Astrocyte of the hippocampus (primary cell): ENCODE measurements at regions not wholly inside any gene's neighbourhood (a gene's known extent, or its start where the extent isn't known, plus 50 kb on each side); places are given as distances from the start of the nearest gene placed in this dataset.
A peak's percentile ranks its signal among the peaks of the same experiment; 100 is the strongest.

ENCODE experiments used
- DNase-seq: peaks from one replicate; pipeline ENCODE4 v3.0.0; 2011; ENCODE audit warnings: low read depth, low spot score

DNA sequence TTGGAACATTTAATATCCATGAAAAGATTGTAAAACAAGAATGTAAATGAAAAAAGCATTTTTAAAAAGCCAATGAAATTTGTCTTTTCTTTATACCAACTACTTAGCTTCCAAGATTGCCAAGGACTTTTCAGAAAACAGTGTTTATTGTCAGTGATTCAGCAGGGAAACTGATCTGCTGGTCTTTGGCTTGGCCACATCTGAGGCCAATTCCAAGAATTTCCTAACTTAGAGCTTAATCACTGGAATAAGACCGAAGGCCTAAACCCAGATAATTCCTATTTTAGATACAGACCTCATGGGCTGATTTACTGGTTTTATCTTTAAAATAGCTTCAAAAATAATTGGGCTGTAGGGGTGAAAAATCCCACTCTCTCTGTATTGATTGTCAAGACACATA is 260.5 kb upstream of the RORA start:
- DNase-seq = no peak

- no peak for DNase-seq
Measured at GRCh38 chr15:61483599-61483998, 254.5 kb upstream of the RORA start.

GRCh38 chr15:61481886-61482285 is 252.8 kb upstream of the RORA start:
- DNase-seq = no peak

- DNase-seq = no peak
Measured at GRCh38 chr15:61480863-61481262, 251.8 kb upstream of the RORA start.

- no peak for DNase-seq
Measured at GRCh38 chr15:61480295-61480694, 251.2 kb upstream of the RORA start.

GRCh38 chr15:61479613-61480012 is 250.5 kb upstream of the RORA start:
- peak; percentile 74 for DNase-seq

GRCh38 chr15:61476741-61477140 is 247.6 kb upstream of the RORA start:
- no peak for DNase-seq

GRCh38 chr15:61474796-61475195 is 245.7 kb upstream of the RORA start:
- peak; percentile 15 for DNase-seq

DNA sequence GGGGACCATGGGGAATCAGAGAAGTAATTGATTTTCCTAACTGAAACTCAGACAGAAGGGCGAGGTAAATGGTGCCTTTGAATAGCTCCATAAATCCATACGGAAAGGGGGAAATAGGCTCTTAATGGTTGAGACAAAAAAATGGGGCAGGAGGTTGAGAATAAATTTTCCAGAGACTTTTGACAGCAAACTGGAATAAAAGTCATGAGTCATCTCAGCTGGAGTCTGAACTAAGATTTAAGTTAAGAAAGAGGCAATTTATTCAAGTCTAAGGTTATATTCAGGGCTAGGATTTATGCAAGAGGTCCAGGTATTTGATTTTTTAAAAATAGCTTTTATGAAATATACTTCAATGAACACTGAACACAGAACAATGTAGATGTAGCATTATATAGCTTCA is 238.7 kb upstream of the RORA start:
- no peak for DNase-seq

- DNase-seq = peak; percentile 63
Measured at GRCh38 chr15:61459785-61460707, 230.9 kb upstream of the RORA start.

- DNase-seq = no peak
Measured at GRCh38 chr15:61457050-61457733, 228.1 kb upstream of the RORA start.

DNA sequence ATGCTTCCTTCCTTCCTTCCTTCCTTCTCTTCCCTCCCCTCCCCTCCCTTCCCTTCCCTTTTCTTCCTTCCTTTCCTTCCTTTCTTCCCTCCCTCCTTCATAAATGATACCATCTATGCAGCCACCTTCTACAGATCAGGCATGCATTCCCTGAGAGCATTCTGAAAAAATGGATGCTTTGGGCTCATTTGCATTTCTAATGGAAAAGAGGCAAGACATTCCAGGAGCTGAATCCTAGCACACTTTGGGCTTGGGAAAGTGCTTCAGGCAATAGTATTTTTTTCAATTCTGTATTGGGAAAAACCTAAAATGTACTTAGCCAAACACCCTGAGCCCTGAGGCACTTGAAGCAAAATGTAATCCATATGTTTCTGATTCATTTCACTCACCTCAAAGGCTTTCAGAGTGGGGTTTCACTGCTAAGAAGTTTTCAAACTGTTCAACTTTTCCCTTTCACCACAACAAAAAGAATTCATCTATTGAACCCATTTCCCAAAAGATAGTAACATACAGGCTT is 220.1 kb upstream of the RORA start:
- no peak for DNase-seq

DNA sequence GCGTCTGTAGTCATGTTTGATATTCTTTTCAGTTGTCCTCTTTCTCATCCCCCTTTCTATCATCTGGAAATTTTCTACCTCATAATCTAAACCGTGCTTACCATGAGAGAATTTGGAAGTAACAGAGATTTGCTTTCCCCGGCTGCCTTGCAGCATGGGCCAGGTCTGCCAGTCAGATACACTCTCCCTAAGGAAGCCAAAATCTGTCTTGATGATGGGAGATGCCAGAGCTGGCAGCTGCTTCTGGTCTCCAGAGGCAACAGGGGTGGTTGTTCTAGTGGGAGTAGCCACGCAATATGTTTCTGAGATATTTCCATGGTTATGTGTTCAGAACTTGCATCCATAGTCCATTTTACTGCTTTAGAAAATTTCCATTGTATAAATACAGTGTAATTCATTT is 218.9 kb upstream of the RORA start:
- DNase-seq = no peak

DNA sequence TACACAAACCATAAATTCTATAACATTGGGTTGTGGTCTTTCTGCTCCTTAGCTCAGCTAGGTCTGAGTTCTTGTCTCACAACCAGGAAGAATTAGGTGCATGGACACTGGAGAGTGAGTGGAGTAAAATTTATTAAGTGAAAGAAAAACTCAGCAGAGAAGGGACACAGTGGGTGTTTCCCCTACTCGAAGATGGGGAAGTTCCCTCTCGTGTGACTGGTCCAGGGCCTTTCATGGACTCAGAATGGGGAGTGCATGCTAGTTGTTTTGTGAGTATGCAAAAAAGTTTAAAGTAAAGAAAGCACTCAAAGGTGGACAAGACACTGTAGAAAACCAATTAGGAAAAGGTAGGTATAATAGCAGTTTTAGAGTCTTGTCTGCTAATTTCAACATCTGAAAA is 215.5 kb upstream of the RORA start:
- DNase-seq = no peak

DNA sequence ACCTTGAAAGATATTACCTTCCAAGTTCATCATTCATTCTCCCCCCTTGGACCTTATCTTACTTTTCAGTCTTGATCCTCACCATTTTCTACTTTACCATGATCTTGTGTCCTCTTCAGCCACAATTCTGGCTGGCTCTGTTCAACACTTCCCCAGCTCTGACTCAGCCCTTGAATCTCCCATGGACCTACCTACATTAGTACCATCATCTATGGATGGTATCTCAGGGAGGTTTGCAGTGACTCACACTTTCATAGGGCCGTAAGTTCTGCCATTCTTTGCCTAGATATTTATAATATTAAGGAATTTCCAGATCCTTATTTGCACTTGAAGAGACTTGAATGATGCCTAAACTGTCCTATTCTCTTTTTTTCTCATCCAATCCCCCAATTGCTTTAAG is 213.7 kb upstream of the RORA start:
- DNase-seq = no peak

DNA sequence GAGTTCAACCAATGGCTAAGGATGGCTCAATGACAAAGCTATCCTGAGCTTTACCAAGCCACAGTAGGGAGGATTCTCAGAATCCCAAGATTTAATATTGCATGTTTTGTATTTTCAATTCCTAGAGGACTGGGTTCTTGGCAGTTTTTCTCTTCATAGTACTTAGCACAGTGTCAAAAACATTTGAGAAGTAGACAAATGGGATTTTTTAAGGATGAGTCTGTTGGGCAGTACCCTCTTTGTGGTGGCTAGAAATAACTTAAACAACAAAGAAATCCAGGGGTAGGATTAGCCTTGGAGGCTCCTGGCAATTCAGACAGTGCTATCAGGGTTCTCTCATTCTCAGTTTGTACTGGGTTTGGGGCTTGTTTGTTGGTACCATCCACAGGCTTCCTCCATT is 212.8 kb upstream of the RORA start:
- no peak for DNase-seq

- no peak for DNase-seq
Measured at GRCh38 chr15:61426466-61426865, 197.4 kb upstream of the RORA start.

DNA sequence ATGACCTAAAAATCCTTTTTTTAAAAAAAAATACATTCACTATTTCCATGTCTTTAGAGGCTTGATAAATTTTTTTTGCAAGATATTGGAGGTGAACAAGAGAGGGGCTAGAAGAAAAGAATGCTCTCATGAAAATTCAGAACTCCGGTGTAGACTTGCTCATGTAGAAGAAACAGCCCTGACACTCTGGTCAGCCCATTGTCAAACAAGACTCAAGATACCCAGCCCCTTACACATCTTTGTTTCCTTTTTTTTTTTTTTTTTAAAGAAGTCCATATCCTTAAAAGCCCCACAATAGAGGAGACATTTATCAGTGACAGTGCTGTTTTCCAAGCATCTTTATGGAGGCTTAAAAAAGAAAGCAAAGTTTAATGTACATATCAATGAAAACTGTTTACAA is 196.8 kb upstream of the RORA start:
- DNase-seq = no peak

GRCh38 chr15:61422773-61423172 is 193.7 kb upstream of the RORA start:
- DNase-seq = no peak

DNA sequence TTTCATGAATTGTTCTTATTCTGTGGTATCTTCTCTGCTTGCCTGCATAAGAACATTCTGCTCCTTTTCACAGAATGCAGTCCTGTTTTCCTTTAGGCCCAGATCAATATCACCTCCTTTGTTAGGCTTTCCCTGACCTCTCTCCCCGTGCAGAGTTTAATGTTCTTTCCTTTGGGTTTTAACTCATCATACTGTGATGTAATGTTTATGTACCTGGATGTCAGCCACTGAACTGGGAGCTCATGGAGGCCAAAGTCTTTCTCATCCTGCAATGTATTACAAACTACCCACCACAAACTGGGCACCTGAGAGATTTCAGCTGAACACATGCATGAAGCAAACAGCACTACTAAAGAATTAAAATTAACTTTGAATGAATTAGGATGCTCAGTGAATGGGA is 192.8 kb upstream of the RORA start:
- no peak for DNase-seq

DNA sequence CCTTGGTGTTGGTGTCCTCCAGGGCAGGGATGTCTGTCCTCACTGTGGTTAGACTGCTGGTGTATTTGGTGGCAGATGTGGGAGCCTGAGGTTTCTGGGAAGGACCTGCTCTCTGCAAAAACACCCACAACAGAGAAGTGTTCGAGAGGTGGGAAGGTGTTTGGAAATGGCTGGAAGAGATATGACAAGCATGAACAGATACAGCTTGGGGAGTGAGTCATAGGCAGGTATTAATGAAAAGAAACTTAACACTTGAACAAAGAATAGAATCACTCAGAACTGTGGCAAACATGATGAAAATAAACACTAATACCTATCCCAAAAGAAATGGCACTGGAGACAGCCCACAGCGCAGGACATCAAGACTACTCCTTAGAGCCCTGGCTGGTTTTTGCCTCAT is 192.4 kb upstream of the RORA start:
- no peak for DNase-seq

DNA sequence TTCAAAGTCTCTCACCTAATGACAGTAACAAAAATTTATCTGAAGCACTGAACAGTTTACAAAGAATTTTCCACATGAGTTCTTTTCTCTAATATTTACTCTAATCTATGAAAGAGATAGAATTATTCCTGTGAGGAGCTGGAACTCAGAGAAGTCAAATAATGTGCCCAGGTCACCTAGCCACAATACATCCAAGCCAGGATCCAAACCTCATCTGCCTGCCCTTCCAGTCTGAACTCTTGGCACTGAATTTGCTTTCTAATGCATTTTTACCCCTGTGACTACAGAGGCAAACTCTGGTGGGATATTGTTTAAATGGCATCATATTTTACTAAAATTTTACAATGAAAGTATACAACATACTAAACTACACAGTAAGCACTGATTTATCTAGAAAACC is 191.4 kb upstream of the RORA start:
- DNase-seq = no peak

DNA sequence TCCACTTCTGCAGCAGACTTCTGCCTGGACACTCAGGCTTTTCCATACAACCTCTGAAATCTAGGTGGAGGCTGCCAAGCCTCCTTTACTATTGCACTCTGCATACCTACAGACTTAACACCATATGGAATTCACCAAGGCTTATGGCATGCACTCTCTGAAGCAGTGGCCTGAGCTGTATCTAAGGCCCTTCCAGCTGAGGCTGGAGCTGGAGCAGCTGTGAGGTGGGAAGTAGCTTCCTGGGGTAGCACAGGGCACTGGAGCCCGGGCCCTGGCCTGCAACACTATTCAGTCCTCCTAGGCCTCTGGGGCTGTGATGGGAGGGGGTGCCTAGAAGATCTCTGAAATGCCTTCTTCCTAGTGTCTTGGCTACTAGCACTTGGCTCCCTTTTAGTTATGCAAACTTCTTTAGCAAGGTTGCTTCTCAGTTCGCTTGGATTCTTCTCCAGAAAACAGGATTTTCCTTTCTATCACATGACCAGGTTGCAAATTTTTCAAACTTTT is 186.6 kb upstream of the RORA start:
- no peak for DNase-seq
